Keratinocyte (primary cell): ENCODE measurements at regions not wholly inside any gene's neighbourhood (a gene's known extent, or its start where the extent isn't known, plus 50 kb on each side); places are given as distances from the start of the nearest gene placed in this dataset.

Source experiments
- DNase-seq: peaks from one replicate; pipeline ENCODE4 v3.0.0-alpha.2; 2011; ENCODE audit warnings: low read depth, missing footprints, low spot score
- FAIRE-seq: peaks from 2 replicates; lab custom pipeline; 2011; peaks lifted over from hg19 to GRCh38; lab: Jason Lieb, UNC
- H2AFZ ChIP-seq: 2 replicates; pipeline ENCODE4 v1.6.0; 2012; ENCODE audit warnings: low read length, control low read depth, inconsistent platforms; ENCODE audit not compliant: control insufficient read depth
- H3K27ac ChIP-seq: 2 replicates; pipeline ENCODE4 v1.5.1; 2011; ENCODE audit warnings: low read length; ENCODE audit not compliant: control insufficient read depth, insufficient read depth
- H3K27me3 ChIP-seq: 3 replicates; pipeline ENCODE4 v1.6.0; 2011; ENCODE audit warnings: low read length; ENCODE audit not compliant: control insufficient read depth, insufficient read depth; ENCODE audit errors: extremely low read depth
- H3K36me3 ChIP-seq, 2 experiments: 2 replicates in 1 of 2; 3 replicates in 1 of 2; pipeline ENCODE4 v1.5.1; 2011; ENCODE audit warnings: low read length in 2 of 2, mild to moderate bottlenecking in 1 of 2; ENCODE audit not compliant: control insufficient read depth in 2 of 2, insufficient read depth in 2 of 2; ENCODE audit errors: extremely low read depth in 1 of 2
- H3K4me1 ChIP-seq: 3 replicates; pipeline ENCODE4 v1.5.1; 2011; ENCODE audit warnings: low read length; ENCODE audit not compliant: control insufficient read depth, insufficient read depth; ENCODE audit errors: extremely low read depth
- H3K4me2 ChIP-seq: 3 replicates; pipeline ENCODE4 v1.6.0; 2011; ENCODE audit warnings: low read depth, low read length; ENCODE audit not compliant: control insufficient read depth, insufficient read depth; ENCODE audit errors: extremely low read depth
- H3K4me3 ChIP-seq, 3 experiments: fragments of 200-600 bp in 1 of 3; sonication (generic) in 1 of 3; 2 replicates in 2 of 3; 3 replicates in 1 of 3; pipeline ENCODE4 v1.5.1; 2011 to 2016; ENCODE audit warnings: low read length in 3 of 3, mild to moderate bottlenecking in 3 of 3, control low read depth in 2 of 3, inconsistent platforms in 1 of 3, low read depth in 1 of 3, mixed read lengths in 1 of 3, mixed run types in 1 of 3, moderate library complexity in 1 of 3; ENCODE audit not compliant: control insufficient read depth in 2 of 3, insufficient read depth in 2 of 3; ENCODE audit errors: extremely low read depth in 1 of 3
- H3K79me2 ChIP-seq: 2 replicates; pipeline ENCODE4 v1.6.0; 2012; ENCODE audit warnings: low read length; ENCODE audit not compliant: control insufficient read depth, insufficient read depth
- H3K9ac ChIP-seq: 3 replicates; pipeline ENCODE4 v1.6.0; 2011; ENCODE audit warnings: low read length; ENCODE audit not compliant: control insufficient read depth, insufficient read depth; ENCODE audit errors: extremely low read depth
- H3K9me1 ChIP-seq: 3 replicates; pipeline ENCODE4 v1.6.0; 2011; ENCODE audit warnings: low read length; ENCODE audit not compliant: control insufficient read depth, insufficient read depth; ENCODE audit errors: extremely low read depth
- H3K9me3 ChIP-seq: 2 replicates; pipeline ENCODE4 v1.5.1; 2012; ENCODE audit warnings: low read depth, low read length; ENCODE audit not compliant: control insufficient read depth
- H4K20me1 ChIP-seq: 3 replicates; pipeline ENCODE4 v1.6.0; 2011; ENCODE audit warnings: low read length; ENCODE audit not compliant: control insufficient read depth, insufficient read depth; ENCODE audit errors: extremely low read depth
- EZH2 ChIP-seq: IDR thresholded peaks from one replicate; pipeline ENCODE4 v1.6.1; 2012; ENCODE audit warnings: inconsistent platforms, mild to moderate bottlenecking, low read length, moderate library complexity
- dilution Hi-C: fragments of 300-500 bp; cut with MboI; formaldehyde crosslinking; loops from one replicate; pipeline ENCODE4 v1.7.0; 2020; ENCODE audit warnings: low sequenced_read_pairs; ENCODE audit not compliant: extremely low pct_ligation_motif_present
- TF ChIP-seq, protein P1 (sequence below), 3 experiments: IDR thresholded peaks in 1 of 3; conservative IDR thresholded peaks in 1 of 3; optimal IDR thresholded peaks in 1 of 3; 2 replicates in 2 of 3; 3 replicates in 1 of 3; pipeline versions ENCODE3 to v1.5.1; 2011; ENCODE audit warnings: low read length in 3 of 3, mild to moderate bottlenecking in 3 of 3, moderate library complexity in 2 of 3, control low read depth in 1 of 3, inconsistent platforms in 1 of 3; ENCODE audit not compliant: insufficient read depth in 2 of 3; ENCODE audit errors: extremely low read depth in 1 of 3

DNA sequence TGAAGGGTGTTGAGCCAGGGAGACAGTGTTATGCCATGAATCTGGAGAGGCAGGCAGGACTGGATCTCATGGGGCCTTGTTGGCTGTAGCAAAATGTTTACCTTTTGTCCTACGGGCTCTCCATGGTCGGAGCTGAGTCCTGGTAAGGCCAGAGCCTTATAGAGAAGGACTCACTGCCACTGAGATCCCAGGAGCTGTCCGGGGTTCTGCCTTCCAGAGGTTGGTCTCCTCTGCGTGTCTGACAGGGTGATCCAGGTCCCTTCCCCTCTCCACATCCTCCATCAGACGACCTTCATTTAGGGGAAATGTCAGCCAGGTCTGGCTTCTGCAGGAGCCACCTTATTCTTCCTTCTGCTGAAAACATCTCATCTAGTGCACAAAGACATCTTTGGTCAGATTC is 285.2 kb upstream of the N4BP1 start:
- H3K36me3 ChIP-seq, result no peaks in the 10 kb centered on the region
- no peak overlapping the region for H2AFZ ChIP-seq
- FAIRE-seq (no peak), DNase-seq (no peak)
- no peaks in the 10 kb centered on the region for H3K4me1 ChIP-seq
- no peaks in the 10 kb centered on the region for H3K79me2 ChIP-seq
- no peaks in the 10 kb centered on the region for H3K9me1 ChIP-seq
- no peak overlapping the region for H3K4me2 ChIP-seq
- H3K4me3 ChIP-seq, result no peak overlapping the region
- no peak overlapping the region for H3K27ac ChIP-seq
- no peaks in the 10 kb centered on the region for H3K27me3 ChIP-seq
- TF ChIP-seq, protein P1, sequence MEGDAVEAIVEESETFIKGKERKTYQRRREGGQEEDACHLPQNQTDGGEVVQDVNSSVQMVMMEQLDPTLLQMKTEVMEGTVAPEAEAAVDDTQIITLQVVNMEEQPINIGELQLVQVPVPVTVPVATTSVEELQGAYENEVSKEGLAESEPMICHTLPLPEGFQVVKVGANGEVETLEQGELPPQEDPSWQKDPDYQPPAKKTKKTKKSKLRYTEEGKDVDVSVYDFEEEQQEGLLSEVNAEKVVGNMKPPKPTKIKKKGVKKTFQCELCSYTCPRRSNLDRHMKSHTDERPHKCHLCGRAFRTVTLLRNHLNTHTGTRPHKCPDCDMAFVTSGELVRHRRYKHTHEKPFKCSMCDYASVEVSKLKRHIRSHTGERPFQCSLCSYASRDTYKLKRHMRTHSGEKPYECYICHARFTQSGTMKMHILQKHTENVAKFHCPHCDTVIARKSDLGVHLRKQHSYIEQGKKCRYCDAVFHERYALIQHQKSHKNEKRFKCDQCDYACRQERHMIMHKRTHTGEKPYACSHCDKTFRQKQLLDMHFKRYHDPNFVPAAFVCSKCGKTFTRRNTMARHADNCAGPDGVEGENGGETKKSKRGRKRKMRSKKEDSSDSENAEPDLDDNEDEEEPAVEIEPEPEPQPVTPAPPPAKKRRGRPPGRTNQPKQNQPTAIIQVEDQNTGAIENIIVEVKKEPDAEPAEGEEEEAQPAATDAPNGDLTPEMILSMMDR (optimal IDR thresholded peaks at IDR 0.05 in 1 of 3, IDR thresholded peaks at IDR 0.05 in 1 of 3, conservative IDR thresholded peaks at IDR 0.05 in 1 of 3; ENCODE audit: extremely low read depth in 1 of 3, insufficient read depth in 2 of 3, low read length in 3 of 3), result no peak
- H4K20me1 ChIP-seq, result no peaks in the 10 kb centered on the region
- dilution Hi-C loops, result no loop called here
- H3K9me3 ChIP-seq, result no peaks in the 10 kb centered on the region
- no peak overlapping the region for H3K9ac ChIP-seq

DNA sequence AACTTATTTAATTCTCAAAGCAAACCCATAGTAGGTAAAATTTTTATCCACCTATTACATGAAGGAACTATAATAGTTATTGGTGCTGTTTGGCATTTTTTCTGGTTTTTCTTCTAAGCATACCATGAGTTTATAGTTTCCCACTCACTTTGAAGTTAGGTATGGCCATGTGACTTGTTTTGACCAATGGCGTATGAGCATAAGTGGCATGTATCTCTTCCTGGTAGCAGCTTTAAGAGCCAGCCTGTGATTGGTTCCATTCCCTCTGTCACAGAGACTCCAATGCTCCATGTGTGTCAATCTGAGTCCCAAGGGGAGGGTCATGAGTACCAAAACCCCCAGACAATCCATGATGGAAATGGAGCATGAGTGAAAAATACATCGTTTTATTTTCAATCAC is 282.9 kb upstream of the N4BP1 start:
- Histone ChIP-seq H3K27ac (no peak overlapping the region), H3K4me2 (no peak overlapping the region), H3K9me3 (no peaks in the 10 kb centered on the region), H2AFZ (no peak overlapping the region), H3K36me3 (no peaks in the 10 kb centered on the region), H3K79me2 (no peaks in the 10 kb centered on the region), H3K9me1 (no peaks in the 10 kb centered on the region), H3K9ac (no peak overlapping the region), H3K27me3 (no peaks in the 10 kb centered on the region), H4K20me1 (no peaks in the 10 kb centered on the region), H3K4me3 (no peak overlapping the region), H3K4me1 (no peaks in the 10 kb centered on the region)
- dilution Hi-C loops, result no loop called here
- TF ChIP-seq EZH2, result no peak
- TF ChIP-seq, protein P1 (optimal IDR thresholded peaks at IDR 0.05 in 1 of 3, IDR thresholded peaks at IDR 0.05 in 1 of 3, conservative IDR thresholded peaks at IDR 0.05 in 1 of 3; ENCODE audit: extremely low read depth in 1 of 3, insufficient read depth in 2 of 3, low read length in 3 of 3), result no peak
- DNase-seq, result no peak
- FAIRE-seq, result no peak
